Neuronal stem cell (in vitro differentiated cells): ENCODE measurements at regions not wholly inside any gene's neighbourhood (a gene's known extent, or its start where the extent isn't known, plus 50 kb on each side); places are given as distances from the start of the nearest gene placed in this dataset.
A peak's percentile ranks its signal among the peaks of the same experiment; 100 is the strongest.

ENCODE experiments used
- DNase-seq: peaks from one replicate; pipeline ENCODE4 v3.0.0-alpha.2; 2013; ENCODE audit warnings: low spot score
- H2AFZ ChIP-seq: one replicate; pipeline ENCODE4 v1.6.1; 2013; ENCODE audit warnings: mild to moderate bottlenecking, low read length, inconsistent platforms
- H2AK5ac ChIP-seq: 2 replicates; pipeline ENCODE4 v1.6.1; 2013; ENCODE audit warnings: low read depth, mild to moderate bottlenecking, inconsistent platforms, low read length, moderate library complexity, mixed read lengths
- H2BK120ac ChIP-seq: 2 replicates; pipeline ENCODE4 v1.6.1; 2013; ENCODE audit warnings: low read depth, mild to moderate bottlenecking, inconsistent platforms, low read length, moderate library complexity, mixed read lengths
- H2BK12ac ChIP-seq: one replicate; pipeline ENCODE4 v1.6.1; 2013; ENCODE audit warnings: low read length, inconsistent platforms
- H2BK15ac ChIP-seq: 2 replicates; pipeline ENCODE4 v1.6.1; 2013; ENCODE audit warnings: mild to moderate bottlenecking, low read length, inconsistent platforms, mixed read lengths
- H2BK5ac ChIP-seq: one replicate; pipeline ENCODE4 v1.6.1; 2013; ENCODE audit warnings: inconsistent platforms, mild to moderate bottlenecking, low read length, moderate library complexity
- H3K14ac ChIP-seq: one replicate; pipeline ENCODE4 v1.6.1; 2013; ENCODE audit warnings: low read length, inconsistent platforms
- H3K18ac ChIP-seq: 2 replicates; pipeline ENCODE4 v1.6.1; 2013; ENCODE audit warnings: low read length, inconsistent platforms
- H3K23ac ChIP-seq: 2 replicates; pipeline ENCODE4 v1.6.1; 2013; ENCODE audit warnings: low read depth, mild to moderate bottlenecking, mixed read lengths, low read length, inconsistent platforms; ENCODE audit not compliant: poor library complexity
- H3K27ac ChIP-seq: replicated peaks from 3 replicates; pipeline ENCODE4 v1.5.1; 2013; ENCODE audit warnings: low read length, inconsistent platforms
- H3K27me3 ChIP-seq, 3 experiments: 2 replicates each; pipeline ENCODE4 v1.6.1; 2013; ENCODE audit warnings: low read length in 3 of 3, mild to moderate bottlenecking in 2 of 3, inconsistent platforms in 1 of 3, low read depth in 1 of 3, mixed read lengths in 1 of 3, moderate library complexity in 1 of 3; ENCODE audit not compliant: control insufficient read depth in 3 of 3, insufficient read depth in 3 of 3
- H3K36me3 ChIP-seq, 2 donors: replicated peaks in 1 of 2; 2 replicates each; pipeline ENCODE4 v1.6.1; 2013; ENCODE audit warnings: low read length in 2 of 2; ENCODE audit not compliant: control insufficient read depth in 2 of 2, insufficient read depth in 2 of 2
- H3K4ac ChIP-seq: 2 replicates; pipeline ENCODE4 v1.6.1; 2013; ENCODE audit warnings: inconsistent platforms, mild to moderate bottlenecking, low read length, moderate library complexity
- H3K4me1 ChIP-seq, 2 donors: 1 replicate in 1 of 2; 2 replicates in 1 of 2; pipeline ENCODE4 v1.6.1; 2013; ENCODE audit warnings: low read length in 2 of 2, low read depth in 1 of 2; ENCODE audit not compliant: control insufficient read depth in 2 of 2, insufficient read depth in 1 of 2
- H3K4me2 ChIP-seq: one replicate; pipeline ENCODE4 v1.6.1; 2013; ENCODE audit warnings: mild to moderate bottlenecking, low read length, inconsistent platforms; ENCODE audit not compliant: insufficient read depth, poor library complexity, severe bottlenecking
- H3K4me3 ChIP-seq, 2 donors: 2 replicates each; pipeline ENCODE4 v1.5.1; 2013; ENCODE audit warnings: low read length in 2 of 2, mild to moderate bottlenecking in 2 of 2, inconsistent platforms in 1 of 2, moderate library complexity in 1 of 2
- H3K79me1 ChIP-seq: one replicate; pipeline ENCODE4 v1.6.1; 2013; ENCODE audit warnings: low read depth, mild to moderate bottlenecking, inconsistent platforms, low read length, moderate library complexity
- H3K9ac ChIP-seq: one replicate; pipeline ENCODE4 v1.6.1; 2013; ENCODE audit warnings: mild to moderate bottlenecking, low read depth, low read length, inconsistent platforms; ENCODE audit not compliant: poor library complexity
- H3K9me3 ChIP-seq, 2 donors: replicated peaks in 1 of 2; 2 replicates each; pipeline versions ENCODE3 to v1.6.1; 2013; ENCODE audit warnings: low read length in 2 of 2, mild to moderate bottlenecking in 2 of 2, inconsistent platforms in 1 of 2, low read depth in 1 of 2, mixed read lengths in 1 of 2, moderate library complexity in 1 of 2; ENCODE audit not compliant: control insufficient read depth in 2 of 2, insufficient read depth in 1 of 2
- H4K8ac ChIP-seq: one replicate; pipeline ENCODE4 v1.6.1; 2013; ENCODE audit warnings: low read depth, mild to moderate bottlenecking, inconsistent platforms, low read length, moderate library complexity
- H4K91ac ChIP-seq: one replicate; pipeline ENCODE4 v1.6.1; 2013; ENCODE audit warnings: low read length, low read depth, mild to moderate bottlenecking, inconsistent platforms; ENCODE audit not compliant: poor library complexity
- WGBS, 2 donors: extraction: QIAGEN DNeasy Blood & Tissue Kit; methylation state at CpG; one replicate each; pipeline ENCODE4 v1.1.7; 2013; ENCODE audit warnings: missing lambda C conversion rate in 2 of 2, mixed read lengths in 1 of 2; ENCODE audit not compliant: insufficient read length in 2 of 2, insufficient replicate concordance in 1 of 2; ENCODE audit errors: extremely low coverage in 2 of 2; 5-methylcytosine and 5-hydroxymethylcytosine counted together

DNA sequence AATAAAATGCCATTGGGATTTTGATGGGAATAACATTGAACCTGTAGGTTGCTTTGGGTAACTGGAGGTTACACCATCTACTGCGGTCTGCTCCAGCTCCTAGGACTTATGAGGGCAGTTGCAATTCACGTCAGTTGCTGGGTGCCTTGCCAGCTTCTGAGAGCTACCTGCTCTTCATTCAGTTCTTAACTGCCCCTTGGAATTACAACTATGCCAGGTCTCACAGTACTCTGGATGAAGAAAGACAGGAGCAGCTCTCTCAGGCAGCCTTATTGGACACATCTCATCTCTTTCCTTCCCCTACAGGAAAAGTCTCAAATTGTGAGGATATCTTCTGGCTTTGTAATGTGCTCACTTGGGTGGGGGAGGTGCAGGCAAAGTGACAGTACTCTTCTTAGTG lies 1643.3 kb downstream of the GRIK2 start:
- H3K18ac ChIP-seq = no peak overlapping the region
- WGBS, 2 donors = no CpG with 5 or more reads among the region's 2 CpGs
- H2AK5ac ChIP-seq = no peak overlapping the region
- H2AFZ ChIP-seq = no peak overlapping the region
- no peak overlapping the region for H3K14ac ChIP-seq
- no peak overlapping the region for H3K27ac ChIP-seq
- no peak overlapping the region for H3K4me3 ChIP-seq
- H3K27me3 ChIP-seq = no peaks in the 10 kb centered on the region
- H2BK120ac ChIP-seq = no peak overlapping the region
- no peak overlapping the region for H2BK5ac ChIP-seq
- no peak for DNase-seq
- no peak overlapping the region for H2BK12ac ChIP-seq
- no peaks in the 10 kb centered on the region for H3K36me3 ChIP-seq
- no peak overlapping the region for H3K4ac ChIP-seq
- H3K4me2 ChIP-seq = no peak overlapping the region
- no peak overlapping the region for H4K8ac ChIP-seq
- no peaks in the 10 kb centered on the region for H3K79me1 ChIP-seq
- H2BK15ac ChIP-seq = no peak overlapping the region
- no peak overlapping the region for H3K23ac ChIP-seq
- no peaks in the 10 kb centered on the region for H3K9me3 ChIP-seq
- no peak overlapping the region for H3K9ac ChIP-seq
- no peak overlapping the region for H4K91ac ChIP-seq
- H3K4me1 ChIP-seq = no peaks in the 10 kb centered on the region

DNA sequence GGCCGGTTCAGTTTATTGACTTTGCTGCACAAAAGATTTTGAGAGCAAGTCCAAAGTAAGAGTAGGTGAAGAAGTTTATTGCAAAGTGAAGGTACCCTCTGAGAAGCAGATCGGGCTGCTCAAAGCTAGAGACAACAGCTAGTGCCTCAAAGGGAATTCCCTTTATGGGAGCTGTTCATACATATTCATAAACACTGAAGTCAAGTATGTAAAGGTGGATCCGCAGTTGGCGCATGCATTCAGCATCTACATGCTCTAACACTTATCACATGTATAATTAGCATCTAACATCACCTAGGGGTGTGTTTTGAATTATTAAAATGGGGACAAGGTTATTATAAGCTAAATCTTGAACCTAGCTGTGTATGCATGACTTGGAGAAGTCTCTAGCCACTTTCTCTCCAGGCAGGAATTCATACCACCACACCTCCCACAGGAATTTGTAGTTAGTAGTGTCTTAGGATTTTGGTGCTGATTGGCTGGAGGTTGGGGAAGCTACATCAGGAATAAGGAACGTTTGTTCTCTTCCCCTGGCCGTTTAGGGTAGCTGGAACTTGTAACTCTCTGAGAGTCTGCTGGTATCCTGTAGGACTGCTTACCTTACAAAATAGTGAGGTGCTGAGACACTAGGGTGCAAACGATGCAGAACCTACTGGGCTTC lies 1633.9 kb downstream of the GRIK2 start:
- no peaks in the 10 kb centered on the region for H3K79me1 ChIP-seq
- no peak overlapping the region for H3K4me2 ChIP-seq
- H3K14ac ChIP-seq = no peak overlapping the region
- no peak overlapping the region for H2AFZ ChIP-seq
- no peak overlapping the region for H2BK15ac ChIP-seq
- H3K9ac ChIP-seq = no peak overlapping the region
- no peak overlapping the region for H3K27ac ChIP-seq
- no peak for DNase-seq
- no CpG with 5 or more reads among the region's 7 CpGs for WGBS, 2 donors
- no peak overlapping the region for H3K18ac ChIP-seq
- no peak overlapping the region for H4K91ac ChIP-seq
- H2BK5ac ChIP-seq = no peak overlapping the region
- H3K4ac ChIP-seq = no peak overlapping the region
- H2BK12ac ChIP-seq = no peak overlapping the region
- no peak overlapping the region for H3K4me3 ChIP-seq
- H4K8ac ChIP-seq = no peak overlapping the region
- H3K4me1 ChIP-seq = no peaks in the 10 kb centered on the region
- H2BK120ac ChIP-seq = no peak overlapping the region
- no peaks in the 10 kb centered on the region for H3K36me3 ChIP-seq
- no peak overlapping the region for H3K23ac ChIP-seq
- no peak overlapping the region for H2AK5ac ChIP-seq
- no peaks in the 10 kb centered on the region for H3K27me3 ChIP-seq
- no peaks in the 10 kb centered on the region for H3K9me3 ChIP-seq

DNA sequence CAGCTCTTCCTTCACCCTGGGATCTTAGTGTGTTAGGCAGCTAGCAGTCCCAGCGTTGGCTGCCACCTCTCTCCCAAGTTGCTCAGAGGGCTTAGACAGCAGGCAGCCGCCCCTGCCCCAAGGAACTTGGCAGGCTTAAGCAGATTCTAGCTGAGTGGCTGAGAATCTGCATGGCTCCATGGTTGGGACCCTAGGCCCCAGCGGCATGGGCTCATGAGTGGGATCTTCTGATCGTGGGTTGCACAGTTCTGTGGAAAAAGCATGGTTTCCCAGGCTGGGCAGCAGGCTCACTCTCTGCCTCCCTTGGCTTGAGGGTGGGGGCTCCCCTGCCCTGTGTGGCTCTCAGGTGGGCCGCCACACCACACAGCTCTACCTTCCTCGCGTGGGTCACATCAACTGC lies 1624.9 kb downstream of the GRIK2 start:
- H3K79me1 ChIP-seq = peaks cover 2% of the 10 kb centered on the region
- no peak overlapping the region for H2BK5ac ChIP-seq
- H2BK120ac ChIP-seq = no peak overlapping the region
- H3K4me2 ChIP-seq = no peak overlapping the region
- peak overlapping the region; percentile 89 for H3K23ac ChIP-seq
- H3K14ac ChIP-seq = peak overlapping the region; percentile 21
- H3K27me3 ChIP-seq = no peaks in the 10 kb centered on the region
- WGBS, 2 donors = no CpG with 5 or more reads among the region's 7 CpGs
- H2AFZ ChIP-seq = no peak overlapping the region
- H3K9ac ChIP-seq = no peak overlapping the region
- no peak overlapping the region for H2BK15ac ChIP-seq
- no peaks in the 10 kb centered on the region for H3K4me1 ChIP-seq
- no peak overlapping the region for H2AK5ac ChIP-seq
- H4K8ac ChIP-seq = peak overlapping the region; percentile 96
- H3K9me3 ChIP-seq = no peaks in the 10 kb centered on the region
- no peak overlapping the region for H4K91ac ChIP-seq
- H3K4me3 ChIP-seq = no peak overlapping the region
- no peak overlapping the region for H3K27ac ChIP-seq
- no peaks in the 10 kb centered on the region for H3K36me3 ChIP-seq
- no peak overlapping the region for H2BK12ac ChIP-seq
- no peak for DNase-seq
- H3K4ac ChIP-seq = no peak overlapping the region
- H3K18ac ChIP-seq = no peak overlapping the region

DNA sequence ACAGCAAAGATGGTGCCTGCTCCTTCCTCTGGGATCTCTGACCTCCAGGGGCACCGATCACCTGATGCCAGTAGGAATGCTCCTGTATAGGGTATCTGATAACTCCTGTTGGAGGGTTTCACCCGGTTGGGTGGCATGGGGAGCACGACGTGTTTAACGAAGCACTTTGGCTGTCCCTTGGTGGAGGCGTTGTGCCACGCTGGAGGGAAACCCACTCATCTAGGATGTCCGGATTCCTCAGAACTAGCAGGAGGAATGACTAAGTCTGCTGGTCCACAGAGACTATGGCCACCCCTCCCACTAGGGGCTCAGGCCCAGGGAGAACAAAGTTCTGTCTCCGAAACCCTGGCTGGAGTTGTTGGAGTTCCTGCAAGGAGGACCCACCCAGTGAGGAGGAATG lies 1624.4 kb downstream of the GRIK2 start:
- Histone ChIP-seq H3K4me1 (no peaks in the 10 kb centered on the region), H3K4ac (no peak overlapping the region), H3K79me1 (peaks cover 2% of the 10 kb centered on the region), H2BK5ac (no peak overlapping the region), H2BK15ac (no peak overlapping the region), H3K23ac (no peak overlapping the region), H3K36me3 (no peaks in the 10 kb centered on the region), H4K91ac (no peak overlapping the region), H3K27ac (no peak overlapping the region), H3K9me3 (no peaks in the 10 kb centered on the region), H2AK5ac (no peak overlapping the region), H3K14ac (no peak overlapping the region), H3K27me3 (no peaks in the 10 kb centered on the region), H3K4me2 (no peak overlapping the region), H3K18ac (no peak overlapping the region), H2BK12ac (no peak overlapping the region), H3K4me3 (no peak overlapping the region), H2AFZ (no peak overlapping the region), H3K9ac (no peak overlapping the region), H4K8ac (no peak overlapping the region), H2BK120ac (no peak overlapping the region)
- no CpG with 5 or more reads among the region's 9 CpGs for WGBS, 2 donors
- DNase-seq = no peak
